ENCODE measurements at regions not wholly inside any gene's neighbourhood (a gene's known extent, or its start where the extent isn't known, plus 50 kb on each side); places are given as distances from the start of the nearest gene placed in this dataset.
"Not testable (repeated sequence)": the region's sequence is repeated elsewhere in the genome, so short reads cannot be mapped to it uniquely, and the experiment has no call there.

GRCh38 chr10:81288544-81288943, 586.5 kb upstream of the NRG3 start:
- FAIRE-seq = no peak

GRCh38 chr10:81297292-81297691, 577.7 kb upstream of the NRG3 start:
- no peak for FAIRE-seq

- no peak for FAIRE-seq
Measured at GRCh38 chr10:81303656-81304055, 571.3 kb upstream of the NRG3 start.

- no peak for FAIRE-seq
Measured at GRCh38 chr10:81306971-81307782, 567.8 kb upstream of the NRG3 start.

- no peak for FAIRE-seq
Measured at GRCh38 chr10:81309041-81309552, 565.9 kb upstream of the NRG3 start.

GRCh38 chr10:81314471-81314870, 560.5 kb upstream of the NRG3 start:
- FAIRE-seq = no peak

- FAIRE-seq = no peak
Measured at GRCh38 chr10:81315026-81315425, 560.0 kb upstream of the NRG3 start.

GRCh38 chr10:81348003-81348402, 527.0 kb upstream of the NRG3 start:
- FAIRE-seq = no peak

- no peak for FAIRE-seq
Measured at GRCh38 chr10:81367132-81367531, 507.9 kb upstream of the NRG3 start.

- FAIRE-seq = no peak
Measured at GRCh38 chr10:81386817-81387216, 488.2 kb upstream of the NRG3 start.

- FAIRE-seq = no peak
Measured at GRCh38 chr10:81403451-81403850, 471.5 kb upstream of the NRG3 start.

- FAIRE-seq = no peak
Measured at GRCh38 chr10:81405399-81405798, 469.6 kb upstream of the NRG3 start.

- FAIRE-seq = no peak
Measured at GRCh38 chr10:81414038-81414437, 461.0 kb upstream of the NRG3 start.

- FAIRE-seq = no peak
Measured at GRCh38 chr10:81426722-81427121, 448.3 kb upstream of the NRG3 start.

GRCh38 chr10:81428456-81429134, 446.4 kb upstream of the NRG3 start:
- no peak for FAIRE-seq

GRCh38 chr10:81439445-81439844, 435.5 kb upstream of the NRG3 start:
- FAIRE-seq = no peak

GRCh38 chr10:81441624-81442023, 433.4 kb upstream of the NRG3 start:
- not testable (repeated sequence) for FAIRE-seq

- FAIRE-seq = no peak
Measured at GRCh38 chr10:81444242-81444929, 430.6 kb upstream of the NRG3 start.

GRCh38 chr10:81450651-81451050, 424.3 kb upstream of the NRG3 start:
- FAIRE-seq = no peak

- FAIRE-seq = no peak
Measured at GRCh38 chr10:81472927-81473470, 402.0 kb upstream of the NRG3 start.

- no peak for FAIRE-seq
Measured at GRCh38 chr10:81473755-81474154, 401.2 kb upstream of the NRG3 start.

- no peak for FAIRE-seq
Measured at GRCh38 chr10:81479316-81479715, 395.7 kb upstream of the NRG3 start.

- no peak for FAIRE-seq
Measured at GRCh38 chr10:81496626-81497025, 378.4 kb upstream of the NRG3 start.
